Activated B cell treated with CpG ODN at 0.5 μM for 24 hours (primary cell): ENCODE measurements at regions not wholly inside any gene's neighbourhood (a gene's known extent, or its start where the extent isn't known, plus 50 kb on each side); places are given as distances from the start of the nearest gene placed in this dataset.

Experiments used
- ATAC-seq: fragments of 200-7000 bp; cut with Tn5 transposase; one replicate; pipeline ENCODE4 v1.10.0; 2021; ENCODE audit warnings: low read depth, mild to moderate bottlenecking, moderate library complexity
- CTCF ChIA-PET: fragments of 350-600 bp; sonication (Branson Sonifier 250); formaldehyde crosslinking; loops from one replicate; lab custom pipeline; 2021; ENCODE audit warnings: antibody characterized with exemption; lab: Charles Lee
- POLR2A ChIA-PET: fragments of 350-600 bp; sonication (Branson Sonifier 250); formaldehyde crosslinking; loops from one replicate; lab custom pipeline; 2021; ENCODE audit warnings: antibody characterized with exemption; lab: Charles Lee
- DNase-seq: peaks from one replicate; pipeline ENCODE4 v3.0.0; 2022
- H3K27ac Mint-ChIP-seq: one replicate; pipeline ENCODE4 v1.8.0; 2020; ENCODE audit warnings: mixed read lengths
- H3K27me3 Mint-ChIP-seq: one replicate; pipeline ENCODE4 v1.8.0; 2021; ENCODE audit warnings: mixed read lengths
- H3K36me3 Mint-ChIP-seq: one replicate; pipeline ENCODE4 v1.8.0; 2021; ENCODE audit warnings: low read depth, mixed read lengths
- H3K4me1 Mint-ChIP-seq: one replicate; pipeline ENCODE4 v1.8.0; 2021; ENCODE audit warnings: mixed read lengths
- H3K4me3 Mint-ChIP-seq: one replicate; pipeline ENCODE4 v1.8.0; 2020; ENCODE audit warnings: mild to moderate bottlenecking, mixed read lengths
- H3K9me3 Mint-ChIP-seq: one replicate; pipeline ENCODE4 v1.8.0; 2020; ENCODE audit warnings: mixed read lengths
- CTCF ChIP-seq: fragments of 200-600 bp; IDR thresholded peaks from one replicate; pipeline ENCODE4 v1.8.0; 2022; ENCODE audit warnings: antibody characterized with exemption, mild to moderate bottlenecking
- intact Hi-C: fragments of 100-400 bp; cut with micrococcal nuclease; formaldehyde crosslinking; loops from one replicate; pipeline ENCODE4 v1.15.1; 2024

DNA sequence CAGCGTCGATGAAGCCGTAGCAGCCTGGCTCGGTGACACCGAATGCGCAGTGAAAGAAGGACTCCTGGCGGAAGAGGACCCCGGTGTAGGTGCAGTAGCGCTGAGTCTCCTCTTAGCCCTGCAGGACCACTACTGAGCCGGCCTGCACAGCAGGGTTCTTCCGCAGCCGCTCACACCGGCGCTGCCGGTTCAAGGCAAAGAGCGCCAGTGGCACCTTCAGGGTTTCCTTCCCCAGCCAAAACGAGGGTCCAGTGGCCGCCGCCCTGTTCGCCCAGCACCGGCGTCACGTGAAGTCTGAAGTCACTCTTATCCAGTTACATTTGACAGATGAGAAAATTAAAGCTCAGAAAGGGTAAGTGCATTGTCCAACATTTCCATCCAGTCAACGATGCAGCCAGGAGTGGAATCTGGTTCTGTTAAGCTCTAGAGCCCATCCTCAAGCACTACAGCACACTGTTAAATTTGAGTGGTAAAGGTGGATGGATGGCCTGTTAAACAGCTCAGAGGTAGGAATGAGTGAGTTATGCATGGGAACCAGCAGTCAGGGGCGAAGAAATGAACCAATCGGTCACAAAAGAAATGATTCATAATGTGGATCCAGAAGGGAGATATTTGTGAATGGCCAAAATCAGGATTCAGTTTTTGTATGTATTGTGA is 50.2 kb upstream of the SMIM36 start:
- ATAC-seq (no peak), DNase-seq (no peak)
- TF ChIP-seq CTCF: no peak
- Mint-ChIP-seq H3K9me3 (no peaks in the 10 kb centered on the region), H3K27me3 (peaks cover 3% of the 10 kb centered on the region), H3K27ac (no peak overlapping the region), H3K4me1 (no peaks in the 10 kb centered on the region), H3K4me3 (no peak overlapping the region), H3K36me3 (no peaks in the 10 kb centered on the region)
- intact Hi-C loops: no loop called here
- POLR2A ChIA-PET: no interaction called here
- CTCF ChIA-PET: interaction anchor here (1.2 kb wide), 1 partner anchor 40 kb away, joined by 3 read pairs; no protein-coding TSS in a partner anchor
